Neuronal stem cell (in vitro differentiated cells): ENCODE measurements at regions not wholly inside any gene's neighbourhood (a gene's known extent, or its start where the extent isn't known, plus 50 kb on each side); places are given as distances from the start of the nearest gene placed in this dataset.

Experiments
- DNase-seq: peaks from one replicate; pipeline ENCODE4 v3.0.0-alpha.2; 2013; ENCODE audit warnings: low spot score
- H2AFZ ChIP-seq: one replicate; pipeline ENCODE4 v1.6.1; 2013; ENCODE audit warnings: mild to moderate bottlenecking, low read length, inconsistent platforms
- H2AK5ac ChIP-seq: 2 replicates; pipeline ENCODE4 v1.6.1; 2013; ENCODE audit warnings: low read depth, mild to moderate bottlenecking, inconsistent platforms, low read length, moderate library complexity, mixed read lengths
- H2BK120ac ChIP-seq: 2 replicates; pipeline ENCODE4 v1.6.1; 2013; ENCODE audit warnings: low read depth, mild to moderate bottlenecking, inconsistent platforms, low read length, moderate library complexity, mixed read lengths
- H2BK12ac ChIP-seq: one replicate; pipeline ENCODE4 v1.6.1; 2013; ENCODE audit warnings: low read length, inconsistent platforms
- H2BK15ac ChIP-seq: 2 replicates; pipeline ENCODE4 v1.6.1; 2013; ENCODE audit warnings: mild to moderate bottlenecking, low read length, inconsistent platforms, mixed read lengths
- H2BK5ac ChIP-seq: one replicate; pipeline ENCODE4 v1.6.1; 2013; ENCODE audit warnings: inconsistent platforms, mild to moderate bottlenecking, low read length, moderate library complexity
- H3K14ac ChIP-seq: one replicate; pipeline ENCODE4 v1.6.1; 2013; ENCODE audit warnings: low read length, inconsistent platforms
- H3K18ac ChIP-seq: 2 replicates; pipeline ENCODE4 v1.6.1; 2013; ENCODE audit warnings: low read length, inconsistent platforms
- H3K23ac ChIP-seq: 2 replicates; pipeline ENCODE4 v1.6.1; 2013; ENCODE audit warnings: low read depth, mild to moderate bottlenecking, mixed read lengths, low read length, inconsistent platforms; ENCODE audit not compliant: poor library complexity
- H3K27ac ChIP-seq: replicated peaks from 3 replicates; pipeline ENCODE4 v1.5.1; 2013; ENCODE audit warnings: low read length, inconsistent platforms
- H3K27me3 ChIP-seq, 3 experiments: 2 replicates each; pipeline ENCODE4 v1.6.1; 2013; ENCODE audit warnings: low read length in 3 of 3, mild to moderate bottlenecking in 2 of 3, inconsistent platforms in 1 of 3, low read depth in 1 of 3, mixed read lengths in 1 of 3, moderate library complexity in 1 of 3; ENCODE audit not compliant: control insufficient read depth in 3 of 3, insufficient read depth in 3 of 3
- H3K36me3 ChIP-seq, 2 donors: replicated peaks in 1 of 2; 2 replicates each; pipeline ENCODE4 v1.6.1; 2013; ENCODE audit warnings: low read length in 2 of 2; ENCODE audit not compliant: control insufficient read depth in 2 of 2, insufficient read depth in 2 of 2
- H3K4ac ChIP-seq: 2 replicates; pipeline ENCODE4 v1.6.1; 2013; ENCODE audit warnings: inconsistent platforms, mild to moderate bottlenecking, low read length, moderate library complexity
- H3K4me1 ChIP-seq, 2 donors: 1 replicate in 1 of 2; 2 replicates in 1 of 2; pipeline ENCODE4 v1.6.1; 2013; ENCODE audit warnings: low read length in 2 of 2, low read depth in 1 of 2; ENCODE audit not compliant: control insufficient read depth in 2 of 2, insufficient read depth in 1 of 2
- H3K4me2 ChIP-seq: one replicate; pipeline ENCODE4 v1.6.1; 2013; ENCODE audit warnings: mild to moderate bottlenecking, low read length, inconsistent platforms; ENCODE audit not compliant: insufficient read depth, poor library complexity, severe bottlenecking
- H3K4me3 ChIP-seq, 2 donors: 2 replicates each; pipeline ENCODE4 v1.5.1; 2013; ENCODE audit warnings: low read length in 2 of 2, mild to moderate bottlenecking in 2 of 2, inconsistent platforms in 1 of 2, moderate library complexity in 1 of 2
- H3K79me1 ChIP-seq: one replicate; pipeline ENCODE4 v1.6.1; 2013; ENCODE audit warnings: low read depth, mild to moderate bottlenecking, inconsistent platforms, low read length, moderate library complexity
- H3K9ac ChIP-seq: one replicate; pipeline ENCODE4 v1.6.1; 2013; ENCODE audit warnings: mild to moderate bottlenecking, low read depth, low read length, inconsistent platforms; ENCODE audit not compliant: poor library complexity
- H3K9me3 ChIP-seq, 2 donors: replicated peaks in 1 of 2; 2 replicates each; pipeline versions ENCODE3 to v1.6.1; 2013; ENCODE audit warnings: low read length in 2 of 2, mild to moderate bottlenecking in 2 of 2, inconsistent platforms in 1 of 2, low read depth in 1 of 2, mixed read lengths in 1 of 2, moderate library complexity in 1 of 2; ENCODE audit not compliant: control insufficient read depth in 2 of 2, insufficient read depth in 1 of 2
- H4K8ac ChIP-seq: one replicate; pipeline ENCODE4 v1.6.1; 2013; ENCODE audit warnings: low read depth, mild to moderate bottlenecking, inconsistent platforms, low read length, moderate library complexity
- H4K91ac ChIP-seq: one replicate; pipeline ENCODE4 v1.6.1; 2013; ENCODE audit warnings: low read length, low read depth, mild to moderate bottlenecking, inconsistent platforms; ENCODE audit not compliant: poor library complexity
- WGBS, 2 donors: extraction: QIAGEN DNeasy Blood & Tissue Kit; methylation state at CpG; one replicate each; pipeline ENCODE4 v1.1.7; 2013; ENCODE audit warnings: missing lambda C conversion rate in 2 of 2, mixed read lengths in 1 of 2; ENCODE audit not compliant: insufficient read length in 2 of 2, insufficient replicate concordance in 1 of 2; ENCODE audit errors: extremely low coverage in 2 of 2; 5-methylcytosine and 5-hydroxymethylcytosine counted together

DNA sequence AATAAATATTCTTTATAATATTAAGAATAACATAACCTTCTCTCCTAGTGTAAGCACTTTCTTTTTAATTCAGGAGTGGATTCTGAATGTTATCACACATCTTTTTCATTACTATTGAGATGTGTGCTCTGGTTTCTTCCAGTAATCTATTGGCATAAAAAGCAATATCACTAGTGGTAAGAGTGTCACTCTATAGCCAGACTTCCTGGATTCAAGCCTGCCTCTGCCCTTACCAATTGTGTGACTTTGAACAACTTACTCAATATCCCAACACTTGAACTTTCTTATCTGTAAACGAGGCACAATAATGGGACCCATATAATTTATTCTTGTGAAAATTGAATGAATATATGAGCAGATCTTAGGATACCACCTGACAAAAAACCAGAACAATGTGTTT lies 71.0 kb downstream of the SEM1 start:
- no peak for DNase-seq
- Histone ChIP-seq H3K18ac (no peak overlapping the region), H3K4me1 (no peaks in the 10 kb centered on the region)

DNA sequence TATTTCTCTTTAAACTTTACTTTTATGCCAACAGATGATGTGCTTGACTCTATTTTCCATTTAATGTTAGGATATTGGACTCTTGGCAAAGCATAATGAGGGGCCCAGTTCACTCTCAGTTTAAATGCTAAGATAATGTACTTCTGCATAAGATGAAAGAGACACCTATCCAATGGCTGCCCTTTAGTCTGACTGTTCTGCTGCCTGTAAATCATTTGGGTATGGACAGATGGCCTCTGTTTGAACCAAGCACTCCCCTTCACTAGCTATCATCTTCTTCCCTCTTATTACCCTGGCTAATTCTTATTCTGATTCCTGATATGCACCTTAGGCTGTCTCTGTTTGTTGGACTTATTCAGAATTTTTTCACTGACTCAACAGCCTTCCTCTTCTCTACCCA lies 72.1 kb downstream of the SEM1 start:
- Histone ChIP-seq H2BK15ac (no peak overlapping the region), H2BK120ac (no peak overlapping the region), H3K4ac (no peak overlapping the region), H3K36me3 (no peaks in the 10 kb centered on the region), H2BK5ac (no peak overlapping the region), H3K4me1 (no peaks in the 10 kb centered on the region), H3K9ac (no peak overlapping the region), H2AK5ac (no peak overlapping the region), H4K91ac (no peak overlapping the region), H2AFZ (no peak overlapping the region), H3K27me3 (peaks cover 0 to 10% (median 0%) of the 10 kb centered on the region in 3 experiments), H3K23ac (no peak overlapping the region), H3K4me3 (no peak overlapping the region), H3K79me1 (no peaks in the 10 kb centered on the region), H3K4me2 (no peak overlapping the region), H2BK12ac (no peak overlapping the region), H3K9me3 (no peaks in the 10 kb centered on the region), H3K18ac (no peak overlapping the region), H4K8ac (no peak overlapping the region), H3K14ac (no peak overlapping the region), H3K27ac (no peak overlapping the region)
- DNase-seq: no peak

More for the DNA sequence above, 71.0 kb downstream of the SEM1 start:
- H3K4me3 ChIP-seq: no peak overlapping the region
- H4K91ac ChIP-seq: no peak overlapping the region
- no peak overlapping the region for H3K23ac ChIP-seq
- peaks cover 0 to 10% (median 0%) of the 10 kb centered on the region in 3 experiments for H3K27me3 ChIP-seq
- H2BK12ac ChIP-seq: no peak overlapping the region
- no peaks in the 10 kb centered on the region for H3K36me3 ChIP-seq
- H3K27ac ChIP-seq: no peak overlapping the region
- no peak overlapping the region for H3K14ac ChIP-seq
- H2AFZ ChIP-seq: no peak overlapping the region
- no peak overlapping the region for H4K8ac ChIP-seq
- H2BK120ac ChIP-seq: no peak overlapping the region
- no peak overlapping the region for H3K4me2 ChIP-seq
- no peak overlapping the region for H3K4ac ChIP-seq
- no peak overlapping the region for H2AK5ac ChIP-seq
- no peaks in the 10 kb centered on the region for H3K79me1 ChIP-seq
- no peak overlapping the region for H2BK15ac ChIP-seq
- no peak overlapping the region for H2BK5ac ChIP-seq
- no CpG with 5 or more reads among the region's 1 CpG for WGBS, 2 donors
- no peak overlapping the region for H3K9ac ChIP-seq
- H3K9me3 ChIP-seq: no peaks in the 10 kb centered on the region

DNA sequence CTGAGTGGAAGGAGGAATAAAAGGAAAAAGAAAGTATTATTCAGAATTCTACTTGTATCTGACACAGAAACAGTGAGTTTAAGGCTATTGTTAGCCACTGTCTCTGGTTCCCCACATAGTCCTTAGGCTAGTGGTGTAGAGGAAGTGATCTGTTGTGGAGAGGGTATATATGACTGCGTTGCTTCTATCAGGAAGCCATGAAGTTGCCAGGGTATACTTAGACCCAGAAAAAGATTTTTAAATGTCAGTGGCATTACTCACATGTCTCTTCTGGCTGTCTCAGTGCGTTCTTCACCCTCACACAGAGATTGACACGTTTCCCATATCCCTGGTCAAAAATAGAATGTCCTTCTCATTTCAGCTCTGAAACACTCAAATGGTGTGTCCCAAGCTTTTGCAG lies 72.7 kb downstream of the SEM1 start:
- Histone ChIP-seq H2BK5ac (no peak overlapping the region), H4K91ac (no peak overlapping the region), H3K4me2 (no peak overlapping the region), H2AK5ac (no peak overlapping the region), H4K8ac (no peak overlapping the region), H3K9ac (no peak overlapping the region), H2BK120ac (no peak overlapping the region), H3K79me1 (no peaks in the 10 kb centered on the region), H3K14ac (no peak overlapping the region), H2BK15ac (no peak overlapping the region), H2BK12ac (no peak overlapping the region), H3K27me3 (peaks cover 0 to 10% (median 0%) of the 10 kb centered on the region in 3 experiments), H3K27ac (no peak overlapping the region), H3K4ac (no peak overlapping the region), H3K36me3 (no peaks in the 10 kb centered on the region), H3K18ac (no peak overlapping the region), H3K4me3 (no peak overlapping the region), H2AFZ (no peak overlapping the region), H3K23ac (no peak overlapping the region), H3K4me1 (no peaks in the 10 kb centered on the region), H3K9me3 (no peaks in the 10 kb centered on the region)
- no peak for DNase-seq
- no CpG with 5 or more reads among the region's 3 CpGs for WGBS, 2 donors

DNA sequence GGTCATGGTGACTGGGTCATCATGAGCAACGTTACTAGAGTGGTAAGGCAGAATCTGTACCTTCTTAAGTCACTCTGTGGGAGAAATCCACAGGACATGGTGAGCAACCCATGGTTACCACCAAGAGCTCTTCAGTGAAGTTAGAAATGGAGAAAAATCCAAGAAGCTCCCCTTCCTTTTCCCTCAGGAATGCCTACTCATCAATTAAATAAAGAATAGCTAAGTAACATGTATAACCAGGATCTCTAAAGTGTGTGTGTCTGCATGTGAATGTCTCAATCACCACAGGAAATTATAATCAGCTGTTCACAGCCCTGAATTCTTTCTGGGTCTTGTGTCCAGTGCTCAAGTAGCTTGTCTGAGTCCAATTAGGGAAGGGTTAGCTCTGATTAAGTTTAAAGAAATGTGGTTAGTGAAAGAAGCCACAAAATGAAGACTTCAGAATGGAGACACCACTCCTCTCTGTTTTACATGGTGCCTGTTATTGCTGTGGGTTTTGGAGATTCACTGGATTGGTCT lies 73.2 kb downstream of the SEM1 start:
- H3K4me2 ChIP-seq: no peak overlapping the region
- no peak overlapping the region for H3K4me3 ChIP-seq
- H3K4ac ChIP-seq: no peak overlapping the region
- DNase-seq: no peak
- WGBS, 2 donors: no CpG with 5 or more reads among the region's 1 CpG
- no peak overlapping the region for H3K18ac ChIP-seq
- no peaks in the 10 kb centered on the region for H3K36me3 ChIP-seq
- no peak overlapping the region for H3K27ac ChIP-seq
- H2BK15ac ChIP-seq: no peak overlapping the region
- no peak overlapping the region for H4K91ac ChIP-seq
- H3K27me3 ChIP-seq: peaks cover 0 to 10% (median 0%) of the 10 kb centered on the region in 3 experiments
- no peak overlapping the region for H3K14ac ChIP-seq
- H2AFZ ChIP-seq: no peak overlapping the region
- no peak overlapping the region for H2BK5ac ChIP-seq
- H3K9me3 ChIP-seq: no peaks in the 10 kb centered on the region
- H2BK12ac ChIP-seq: no peak overlapping the region
- H3K23ac ChIP-seq: no peak overlapping the region
- H3K4me1 ChIP-seq: no peaks in the 10 kb centered on the region
- H2BK120ac ChIP-seq: no peak overlapping the region
- no peak overlapping the region for H2AK5ac ChIP-seq
- no peak overlapping the region for H3K9ac ChIP-seq
- H3K79me1 ChIP-seq: no peaks in the 10 kb centered on the region
- no peak overlapping the region for H4K8ac ChIP-seq
